ENCODE measurements at regions not wholly inside any gene's neighbourhood (a gene's known extent, or its start where the extent isn't known, plus 50 kb on each side); places are given as distances from the start of the nearest gene placed in this dataset.

- no peak for TF ChIP-seq POLR2A (IDR thresholded peaks at IDR 0.05)
- no peak overlapping the region for H3K27ac ChIP-seq
- no peaks in the 10 kb centered on the region for H3K27me3 ChIP-seq
- WGBS, 4 donors: 0 to 38% (median 0%) methylated on average over 1 to 2 of the region's 2 CpGs
- no peak overlapping the region for H3K4me3 ChIP-seq
- H3K36me3 ChIP-seq (replicated peaks in 1 of 2): no peaks in the 10 kb centered on the region
- H3K4me1 ChIP-seq (replicated peaks in 1 of 2): peaks cover 9 to 20% of the 10 kb centered on the region in 2 donors
- no peak for DNase-seq
- no peaks in the 10 kb centered on the region for H3K9me3 ChIP-seq (replicated peaks in 1 of 3)
- intact Hi-C loops (cut with DNase I): loop anchor here in 1 of 2 donors (5.0 kb wide), 1 partner anchor 65 kb away; the partner anchor contains the start of gene VEGFA
Observed at GRCh38 chr6:43837507-43837906, 67.5 kb downstream of the VEGFA start.

- H3K4me1 ChIP-seq (replicated peaks in 1 of 2): peaks cover 6 to 17% of the 10 kb centered on the region in 2 donors
- TF ChIP-seq CTCF (IDR thresholded peaks at IDR 0.05): no peak
- no peak for TF ChIP-seq POLR2A (IDR thresholded peaks at IDR 0.05)
- no peak overlapping the region for H3K27ac ChIP-seq
- 78 to 91% (median 85%) methylated on average over 7 of the region's 7 CpGs for WGBS, 4 donors
- no peak for DNase-seq
- no peaks in the 10 kb centered on the region for H3K27me3 ChIP-seq
- no peaks in the 10 kb centered on the region for H3K36me3 ChIP-seq (replicated peaks in 1 of 2)
- H3K9me3 ChIP-seq (replicated peaks in 1 of 3): no peaks in the 10 kb centered on the region
- intact Hi-C loops (cut with DNase I): loop anchor here in 1 of 2 donors (5.0 kb wide), 1 partner anchor 64 kb away; the partner anchor contains the start of gene VEGFA
- no peak overlapping the region for H3K4me3 ChIP-seq
Observed at GRCh38 chr6:43836507-43837240, 66.7 kb downstream of the VEGFA start.

Small RNA genes in the stretch of these regions (small RNA-seq; reads per million reads assigned to genes)
- gene AL157371.1: 0 reads per million in 2 donors
